ENCODE measurements at regions not wholly inside any gene's neighbourhood (a gene's known extent, or its start where the extent isn't known, plus 50 kb on each side); places are given as distances from the start of the nearest gene placed in this dataset.

GRCh38 chr11:33540427-33540826, 160.2 kb downstream of the C11orf91 start:
- ATAC-seq (ENCODE audit: low read depth), result no peak
- Mint-ChIP-seq H3K36me3 (ENCODE audit: low read depth) (no peaks in the 10 kb centered on the region), H3K27ac (no peak overlapping the region), H3K4me3 (no peak overlapping the region), H3K9me3 (no peaks in the 10 kb centered on the region), H3K27me3 (peaks cover 16% of the 10 kb centered on the region), H3K4me1 (no peaks in the 10 kb centered on the region)
- intact Hi-C loops (cut with micrococcal nuclease), result no loop called here
- ChIA-PET POLR2A (no interaction called here), CTCF (interaction anchor here (5.6 kb wide), 1 partner anchor 202 kb away, joined by 61 read pairs; no protein-coding TSS in a partner anchor)
- no peak for DNase-seq
- TF ChIP-seq CTCF (IDR thresholded peaks at IDR 0.05), result no peak

- Mint-ChIP-seq H3K27me3 (peaks cover 21% of the 10 kb centered on the region), H3K4me1 (no peaks in the 10 kb centered on the region), H3K27ac (no peak overlapping the region), H3K36me3 (ENCODE audit: low read depth) (no peaks in the 10 kb centered on the region), H3K4me3 (no peak overlapping the region), H3K9me3 (peaks cover under 1% of the 10 kb centered on the region)
- intact Hi-C loops (cut with micrococcal nuclease), result no loop called here
- DNase-seq (no peak), ATAC-seq (ENCODE audit: low read depth) (no peak)
- ChIA-PET POLR2A (no interaction called here), CTCF (interaction anchor here (5.6 kb wide), 1 partner anchor 203 kb away, joined by 61 read pairs; no protein-coding TSS in a partner anchor)
- TF ChIP-seq CTCF (IDR thresholded peaks at IDR 0.05), result no peak
Observed at GRCh38 chr11:33539751-33540150, 160.9 kb downstream of the C11orf91 start.

GRCh38 chr11:33538726-33539125, 161.9 kb downstream of the C11orf91 start:
- POLR2A ChIA-PET, result no interaction called here
- ATAC-seq (ENCODE audit: low read depth) (no peak), DNase-seq (no peak)
- CTCF ChIA-PET, result no interaction called here
- H3K27me3 Mint-ChIP-seq, result peaks cover 21% of the 10 kb centered on the region
- H3K4me1 Mint-ChIP-seq, result no peaks in the 10 kb centered on the region
- H3K36me3 Mint-ChIP-seq (ENCODE audit: low read depth), result no peaks in the 10 kb centered on the region
- no peak overlapping the region for H3K4me3 Mint-ChIP-seq
- no peak overlapping the region for H3K27ac Mint-ChIP-seq
- no peak for TF ChIP-seq CTCF (IDR thresholded peaks at IDR 0.05)
- intact Hi-C loops (cut with micrococcal nuclease), result no loop called here
- peaks cover 3% of the 10 kb centered on the region for H3K9me3 Mint-ChIP-seq

- POLR2A ChIA-PET, result no interaction called here
- no peak for DNase-seq
- CTCF ChIA-PET, result no interaction called here
- H3K27ac Mint-ChIP-seq, result no peak overlapping the region
- peaks cover 15% of the 10 kb centered on the region for H3K27me3 Mint-ChIP-seq
- peaks cover 3% of the 10 kb centered on the region for H3K9me3 Mint-ChIP-seq
- H3K36me3 Mint-ChIP-seq (ENCODE audit: low read depth), result no peaks in the 10 kb centered on the region
- ATAC-seq (ENCODE audit: low read depth), result no peak
- no peak overlapping the region for H3K4me3 Mint-ChIP-seq
- H3K4me1 Mint-ChIP-seq, result no peaks in the 10 kb centered on the region
- TF ChIP-seq CTCF (IDR thresholded peaks at IDR 0.05), result no peak
- intact Hi-C loops (cut with micrococcal nuclease), result no loop called here
Observed at GRCh38 chr11:33536178-33536577, 164.4 kb downstream of the C11orf91 start.

GRCh38 chr11:33534575-33534974, 166.1 kb downstream of the C11orf91 start:
- no peak for TF ChIP-seq CTCF (IDR thresholded peaks at IDR 0.05)
- DNase-seq (no peak), ATAC-seq (ENCODE audit: low read depth) (no peak)
- POLR2A ChIA-PET, result no interaction called here
- Mint-ChIP-seq H3K4me1 (no peaks in the 10 kb centered on the region), H3K9me3 (peaks cover 3% of the 10 kb centered on the region), H3K27ac (no peak overlapping the region), H3K36me3 (ENCODE audit: low read depth) (no peaks in the 10 kb centered on the region), H3K27me3 (peaks cover 15% of the 10 kb centered on the region), H3K4me3 (no peak overlapping the region)
- CTCF ChIA-PET, result interaction anchor here (1.1 kb wide), 1 partner anchor 9 kb away, joined by 3 read pairs; no protein-coding TSS in a partner anchor
- intact Hi-C loops (cut with micrococcal nuclease), result no loop called here

Measured in activated B cell treated with CpG ODN at 0.5 μM for 24 hours (primary cell).